NCI-H524 treated with DMSO at 0.1 percent for 48 hours (cell line): ENCODE measurements at regions not wholly inside any gene's neighbourhood (a gene's known extent, or its start where the extent isn't known, plus 50 kb on each side); places are given as distances from the start of the nearest gene placed in this dataset.
"Not testable (repeated sequence)": the region's sequence is repeated elsewhere in the genome, so short reads cannot be mapped to it uniquely, and the experiment has no call there.

ENCODE experiments used
- DNase-seq: peaks from one replicate; lab custom pipeline; 2025; lab: John Stamatoyannopoulos, UW

DNA sequence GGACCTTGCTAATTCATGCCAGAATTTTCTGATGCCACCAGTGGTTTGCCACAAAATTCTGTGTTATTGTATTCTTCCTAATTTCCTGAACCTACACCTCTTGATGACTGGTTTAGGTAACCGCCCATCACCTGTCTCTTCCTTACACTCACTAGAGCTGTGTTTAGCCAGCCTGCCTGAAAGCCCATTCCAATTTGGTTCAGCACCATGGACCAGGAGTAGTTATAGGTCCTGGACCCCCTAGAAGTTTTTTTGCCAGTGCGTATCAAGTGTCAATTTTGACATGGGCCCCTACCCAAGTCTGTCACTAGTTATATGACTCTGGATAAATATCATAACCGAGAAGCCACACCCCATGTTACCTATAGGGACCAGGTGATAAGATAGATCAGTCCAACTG is 94.0 kb upstream of the NAP1L1 start:
- DNase-seq: no peak

DNA sequence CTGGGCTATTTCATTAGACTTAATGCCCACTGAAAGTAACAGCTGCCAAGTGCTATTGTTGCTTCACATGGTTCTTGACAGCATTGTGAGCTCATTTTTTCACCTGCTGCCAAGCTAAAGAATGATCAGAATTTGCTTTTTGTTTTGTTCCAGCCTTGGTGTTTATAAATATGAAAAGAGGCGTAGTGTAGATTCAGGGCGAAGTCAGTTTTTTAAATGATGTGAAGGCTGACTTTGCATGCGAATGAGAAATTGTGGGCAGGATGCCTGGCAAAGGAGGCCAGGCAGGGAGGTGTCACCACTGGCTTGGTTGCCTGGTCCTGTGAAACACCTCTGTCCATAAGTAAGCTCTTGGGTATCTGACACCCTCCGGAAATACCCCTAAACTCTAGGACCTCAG is 93.3 kb upstream of the NAP1L1 start:
- no peak for DNase-seq

DNA sequence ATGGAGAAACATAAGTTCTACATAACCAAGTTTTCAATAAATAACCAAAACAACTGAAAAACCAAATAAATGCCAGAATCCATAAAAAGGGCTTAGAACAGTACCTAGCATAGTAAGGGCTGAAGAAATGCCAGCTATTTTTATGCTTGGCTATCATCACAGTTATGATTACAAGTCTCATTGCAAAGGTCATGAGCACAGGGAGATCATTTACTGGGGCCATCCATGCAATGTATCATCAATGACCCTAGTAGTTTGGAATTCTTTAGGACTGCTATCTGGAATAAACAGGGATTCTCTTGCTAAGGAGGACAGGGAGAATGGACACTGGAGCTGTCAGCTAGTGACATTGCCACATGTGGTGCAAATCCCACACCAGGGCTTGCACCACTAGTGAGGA is 92.5 kb upstream of the NAP1L1 start:
- DNase-seq: no peak

DNA sequence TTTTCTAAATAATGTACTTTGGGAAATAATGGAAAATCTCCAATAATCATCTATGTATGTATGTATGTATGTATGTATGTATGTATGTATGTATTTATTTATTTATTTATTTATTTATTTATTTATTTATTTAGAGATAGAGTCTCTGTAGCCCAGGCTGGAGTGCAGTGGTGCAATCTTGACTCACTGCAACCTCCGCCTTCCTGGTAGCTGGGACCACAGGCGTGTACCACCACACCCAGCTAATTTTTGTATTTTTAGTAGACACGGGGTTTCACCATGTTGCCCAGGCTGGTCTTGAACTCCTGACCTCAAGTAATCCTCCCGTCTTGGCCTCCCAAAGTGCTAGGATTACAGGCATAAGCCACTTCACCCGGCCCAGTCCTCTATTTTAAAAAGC is 91.5 kb upstream of the NAP1L1 start:
- not testable (repeated sequence) for DNase-seq

DNA sequence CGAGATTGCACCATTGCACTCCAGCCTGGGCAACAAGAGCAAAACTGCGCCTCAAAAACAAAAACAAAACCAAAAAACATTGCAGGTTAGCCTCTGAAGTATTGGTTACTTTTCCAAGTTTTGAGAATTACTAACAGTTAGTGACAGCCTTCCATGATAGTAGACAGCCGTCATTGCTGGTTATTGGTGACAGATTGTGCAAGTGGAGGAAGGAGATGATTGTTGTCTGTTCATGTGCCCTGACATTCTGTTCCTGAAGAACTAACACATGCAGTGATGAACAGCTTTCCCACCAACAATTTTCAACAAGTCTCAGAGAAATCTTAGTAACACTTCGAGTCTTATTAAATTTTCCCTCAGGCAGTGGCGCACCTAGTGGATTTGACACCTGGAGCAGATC is 89.3 kb upstream of the NAP1L1 start:
- DNase-seq: no peak

DNA sequence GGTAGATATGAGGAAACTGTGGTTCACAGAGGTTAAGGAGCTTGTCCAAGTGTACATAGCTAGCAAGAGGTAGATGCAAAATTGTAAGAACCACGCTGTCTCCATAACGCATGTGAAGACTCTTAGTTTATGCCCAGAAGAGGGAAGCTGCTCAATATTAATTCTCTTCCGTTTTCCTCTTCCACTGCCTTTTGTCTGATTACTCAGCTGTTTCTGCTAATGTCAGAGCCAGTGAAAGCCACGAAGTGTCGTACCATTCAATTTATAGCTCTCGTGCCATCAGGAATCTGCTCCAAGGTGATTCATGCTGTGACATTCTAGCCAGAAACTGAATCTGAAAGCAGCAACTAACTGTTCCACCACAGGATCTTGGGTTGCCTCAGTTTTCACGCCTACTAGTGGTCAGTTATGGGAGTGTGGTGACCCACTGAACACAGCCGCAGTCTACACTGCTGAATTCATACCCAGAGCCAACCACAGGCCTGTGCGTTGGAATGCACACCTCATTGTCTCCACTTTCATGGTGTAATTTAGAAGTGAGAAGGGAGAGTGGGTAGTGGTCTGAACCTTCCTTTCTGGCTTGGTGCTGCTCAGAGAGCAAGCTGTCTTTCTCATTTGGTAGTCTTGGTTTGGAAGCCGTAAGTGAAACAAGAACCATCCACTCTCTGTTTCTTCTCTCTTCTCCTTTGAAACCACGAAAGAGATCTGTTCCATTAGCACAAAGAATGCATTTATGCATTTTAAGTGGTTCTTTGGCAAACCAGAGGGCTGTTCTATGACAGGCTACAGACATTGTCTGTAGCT is 74.2 kb upstream of the NAP1L1 start:
- no peak for DNase-seq

DNA sequence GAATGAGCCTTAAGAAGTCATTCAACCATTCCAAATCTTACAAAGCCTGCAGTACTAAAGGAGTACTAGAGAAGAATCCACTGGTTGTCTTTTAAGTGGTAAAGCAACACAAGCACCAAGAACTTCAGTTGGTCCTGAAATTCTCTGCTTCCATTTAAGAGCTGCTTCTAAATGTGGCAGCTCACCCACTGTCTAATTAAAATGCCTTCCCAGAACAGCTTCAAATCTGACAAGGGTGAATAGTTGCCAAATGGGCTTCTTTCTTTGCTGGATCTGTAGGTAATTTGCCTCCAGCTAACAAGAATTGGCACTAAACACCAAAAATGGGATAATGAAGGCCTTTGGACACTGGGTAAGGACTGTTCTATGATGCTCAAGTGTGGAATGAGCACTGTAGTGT is 72.2 kb upstream of the NAP1L1 start:
- no peak for DNase-seq

DNA sequence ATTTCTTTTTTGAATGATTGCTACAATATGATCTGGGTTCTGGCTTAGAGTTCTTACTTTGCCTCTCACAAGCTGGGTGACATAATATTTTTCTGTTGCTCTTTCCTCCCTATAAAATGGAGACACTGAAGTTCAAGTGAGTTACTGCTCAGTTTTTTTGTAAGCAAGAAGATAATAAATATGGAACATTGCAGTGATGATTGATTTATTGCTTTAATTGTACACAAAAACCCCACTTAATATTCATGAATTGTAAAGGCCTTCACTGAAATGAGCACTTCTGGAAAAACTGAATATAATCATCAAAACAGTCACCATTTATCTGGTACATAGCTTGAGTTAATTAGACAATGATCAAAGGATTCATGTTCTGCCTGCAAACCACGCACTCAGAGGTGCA is 71.8 kb upstream of the NAP1L1 start:
- DNase-seq: no peak

DNA sequence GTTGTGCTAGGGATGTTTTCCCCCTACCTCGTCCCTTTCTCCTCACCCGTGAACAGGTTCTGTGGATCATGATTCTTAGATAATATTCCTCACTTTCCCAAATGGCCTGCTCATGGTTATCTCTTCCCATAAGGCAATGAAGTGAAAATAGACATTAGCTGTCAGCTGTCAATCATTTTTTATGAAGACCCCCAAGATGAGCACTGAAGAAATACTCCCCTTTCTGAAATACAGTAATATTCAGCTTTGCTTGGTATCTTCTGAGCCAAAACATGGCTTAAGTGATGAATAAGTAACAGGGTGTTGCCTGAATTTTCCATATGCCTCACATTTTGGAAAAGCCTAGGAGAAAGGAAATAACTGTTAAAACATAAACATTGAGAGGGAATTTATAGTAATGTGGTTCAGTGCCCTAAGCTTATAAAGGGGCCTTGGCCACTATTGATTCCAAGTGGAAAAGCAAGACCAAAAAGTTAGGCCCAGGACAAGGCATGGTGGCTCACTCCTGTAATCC is 70.7 kb upstream of the NAP1L1 start:
- DNase-seq: no peak

DNA sequence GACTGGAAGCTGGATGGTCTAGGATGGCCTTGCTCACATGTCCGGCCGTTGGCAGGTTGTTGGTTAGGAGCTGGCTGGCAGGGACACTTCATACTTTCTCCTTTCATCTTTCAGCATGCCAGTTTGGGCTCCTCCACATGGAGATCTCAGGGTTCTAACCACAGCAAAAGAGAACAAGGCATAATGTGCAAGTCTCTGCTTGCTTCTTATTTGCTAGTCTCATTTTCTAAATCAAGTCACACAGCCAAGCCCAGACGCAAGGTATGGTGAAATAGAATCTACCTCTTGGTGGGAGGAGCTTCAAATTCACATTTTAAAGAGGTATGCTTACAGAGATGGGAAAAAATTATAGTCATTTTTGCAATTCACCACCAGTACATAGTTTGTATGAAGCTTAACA is 69.1 kb upstream of the NAP1L1 start:
- no peak for DNase-seq

DNA sequence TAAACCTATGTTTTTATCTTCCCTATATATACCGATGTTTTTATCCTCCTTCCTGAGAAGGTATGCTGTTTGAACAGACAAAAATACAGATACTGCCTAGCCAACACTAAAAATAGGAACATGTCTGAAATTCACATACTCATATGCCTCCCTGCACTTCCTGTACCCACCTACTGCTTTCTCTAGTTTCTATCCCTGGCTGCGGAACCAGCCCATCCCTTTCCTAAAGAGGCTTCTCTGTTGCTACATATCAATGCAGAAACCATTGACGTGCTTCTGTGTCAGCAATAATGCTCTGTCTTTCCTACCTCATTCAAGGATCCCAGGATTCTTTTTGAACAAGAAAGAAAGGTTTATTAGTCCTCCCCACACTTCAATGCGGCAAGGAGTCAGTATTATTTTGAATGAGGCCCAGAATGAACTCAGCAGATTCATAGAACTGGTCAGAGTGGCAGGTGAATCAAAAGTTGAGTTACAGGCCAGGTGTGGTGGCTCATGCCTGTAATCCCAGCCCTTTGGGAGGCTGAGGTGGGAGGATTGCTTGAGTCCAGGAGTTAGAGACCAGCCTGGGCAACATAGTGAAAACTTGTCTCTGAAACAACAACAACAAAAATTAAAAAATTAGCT is 67.8 kb upstream of the NAP1L1 start:
- DNase-seq: no peak

DNA sequence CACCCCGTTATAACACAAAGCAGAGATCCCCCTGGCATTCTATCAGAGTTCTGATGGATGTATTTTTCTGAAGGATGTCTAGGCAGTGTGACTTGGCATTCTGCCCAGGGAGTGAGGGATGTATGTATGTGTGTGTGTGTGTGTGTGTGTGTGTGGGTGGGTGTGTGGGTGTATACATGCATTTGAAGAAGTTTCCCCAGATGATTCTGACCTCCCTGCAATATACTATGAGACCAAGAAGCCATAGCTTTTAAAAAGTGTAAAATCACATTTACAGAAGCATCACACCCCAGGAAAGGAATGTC is 59.7 kb upstream of the NAP1L1 start:
- DNase-seq: no peak

DNA sequence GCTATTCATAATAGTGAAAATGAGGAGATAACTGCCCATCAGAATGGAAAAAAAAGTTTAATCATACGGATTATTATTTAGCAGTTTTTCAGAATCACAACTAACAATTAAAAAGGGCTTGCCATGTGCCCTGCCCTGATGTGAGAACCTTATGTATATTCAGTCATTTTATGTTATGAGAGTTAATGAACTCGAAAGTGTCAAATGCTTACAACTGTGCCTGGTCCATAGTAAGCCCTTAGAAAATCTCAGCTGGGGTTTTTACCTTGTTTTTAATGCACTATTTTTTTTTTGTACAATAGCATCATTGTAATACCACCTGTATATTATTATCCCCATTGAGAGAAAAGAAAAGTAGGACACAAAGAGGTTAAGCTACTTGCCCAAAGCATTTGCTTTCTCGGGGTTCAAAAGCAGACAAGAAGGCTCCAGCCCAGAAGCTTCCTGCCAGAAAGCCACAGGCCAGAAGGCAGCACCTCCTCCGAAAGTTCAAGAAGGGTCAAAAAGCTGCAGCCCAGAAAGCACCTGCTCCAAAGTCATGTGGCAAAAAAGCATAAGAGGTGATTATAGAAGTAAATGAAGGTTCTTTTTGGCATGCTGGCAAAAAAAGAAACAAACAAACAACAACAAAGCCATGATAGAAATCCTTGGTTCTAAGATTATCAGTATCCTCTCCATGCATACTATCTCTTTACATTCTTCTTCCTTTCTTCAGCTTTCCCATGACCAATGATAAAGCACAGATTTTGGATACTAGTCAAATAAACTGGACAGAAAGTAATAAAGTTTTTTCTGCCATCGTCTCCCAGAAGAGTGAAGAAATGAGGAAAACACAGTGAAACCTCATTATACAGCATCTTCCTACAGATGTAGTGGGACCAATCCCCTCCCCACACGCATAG is 59.1 kb upstream of the NAP1L1 start:
- DNase-seq: no peak

DNA sequence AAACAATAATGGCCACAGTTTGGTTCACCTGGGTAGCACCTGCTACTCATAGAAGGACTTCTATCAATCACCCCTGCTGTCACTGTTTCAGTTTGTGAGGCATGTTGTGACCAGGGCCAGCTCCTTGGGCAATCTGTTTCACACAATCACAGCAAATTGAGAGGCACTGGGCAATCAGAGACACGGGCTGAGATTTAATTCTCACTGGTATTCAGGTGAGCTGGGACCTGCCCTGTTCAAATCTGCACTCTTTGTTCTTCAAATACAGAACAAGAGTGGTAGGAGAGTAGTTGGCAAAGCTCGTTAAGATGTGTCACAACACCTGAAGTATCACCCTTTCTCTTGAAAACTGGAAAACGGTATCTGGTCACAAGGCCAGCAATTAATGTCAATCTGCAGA is 57.8 kb upstream of the NAP1L1 start:
- DNase-seq: no peak

DNA sequence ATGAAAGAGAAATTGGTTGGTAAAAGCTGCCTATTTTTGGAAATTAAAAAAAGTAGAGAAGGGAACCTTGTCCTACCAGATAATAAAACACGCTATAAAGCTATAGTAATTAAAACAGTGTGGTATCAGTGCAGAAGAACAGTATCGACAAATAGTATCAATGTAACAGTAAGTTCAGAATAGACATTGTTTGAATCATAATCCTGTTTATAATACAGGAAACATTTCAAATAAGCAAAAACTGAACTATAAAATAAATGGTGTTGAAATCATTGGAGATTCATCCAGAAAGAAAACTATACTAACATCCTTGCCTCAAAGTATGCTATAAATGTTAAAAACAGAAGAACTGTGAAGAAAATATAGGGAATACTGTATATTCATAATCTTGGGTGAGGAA is 54.2 kb upstream of the NAP1L1 start:
- DNase-seq: no peak

DNA sequence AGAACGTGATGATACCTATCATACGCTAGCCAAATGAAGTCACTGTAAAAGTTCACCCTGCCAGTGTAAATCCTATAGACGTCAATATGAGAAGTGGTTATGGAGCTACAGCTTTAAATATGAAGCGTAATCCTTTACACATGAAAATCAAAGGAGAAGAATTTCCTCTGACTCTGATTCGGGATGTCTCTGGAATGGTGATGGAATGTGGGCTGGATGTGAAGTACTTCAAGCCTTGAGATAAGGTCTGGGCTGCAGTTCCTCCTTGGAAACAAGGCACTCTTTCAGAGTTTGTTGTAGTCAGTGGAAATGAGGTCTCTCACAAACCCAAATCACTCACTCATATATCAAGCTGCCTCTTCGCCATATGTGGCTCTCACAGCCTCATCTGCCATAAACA is 53.1 kb upstream of the NAP1L1 start:
- DNase-seq: no peak

DNA sequence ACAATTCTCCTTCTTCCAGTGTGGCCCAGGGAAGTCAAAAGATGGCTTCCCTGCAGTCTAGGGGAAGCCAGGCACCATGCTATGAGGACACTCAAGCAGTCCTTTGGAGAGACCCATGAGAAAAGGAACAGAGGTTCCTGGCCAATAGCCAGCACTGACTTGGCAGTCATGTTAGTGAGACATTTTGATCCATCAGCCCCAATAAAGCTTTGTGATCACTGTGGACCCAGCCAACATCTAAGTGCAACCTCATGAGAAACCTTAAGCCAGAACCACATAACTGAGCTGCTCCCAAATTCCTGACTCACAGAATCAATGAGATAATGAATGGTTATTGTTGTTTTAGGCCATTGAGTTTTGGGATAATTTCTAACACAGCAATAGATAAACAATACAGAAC is 51.0 kb upstream of the NAP1L1 start:
- no peak for DNase-seq
